ENCODE measurements at regions not wholly inside any gene's neighbourhood (a gene's known extent, or its start where the extent isn't known, plus 50 kb on each side); places are given as distances from the start of the nearest gene placed in this dataset.

GRCh38 chr6:130624046-130624445, 203.2 kb upstream of the SMLR1 start:
- TF ChIP-seq CTCF (IDR thresholded peaks at IDR 0.05; ENCODE audit: borderline replicate concordance, extremely low read depth, low read length, poor library complexity, severe bottlenecking) (no peak), EZH2 (IDR thresholded peaks at IDR 0.05; ENCODE audit: borderline replicate concordance, low read depth, low read length, severe bottlenecking) (no peak)
